ENCODE measurements at regions not wholly inside any gene's neighbourhood (a gene's known extent, or its start where the extent isn't known, plus 50 kb on each side); places are given as distances from the start of the nearest gene placed in this dataset.

- TF ChIP-seq TARDBP (IDR thresholded peaks at IDR 0.05) = no peak
- TF ChIP-seq ELF4 (IDR thresholded peaks at IDR 0.05) = no peak
- no peak for TF ChIP-seq ZNF384 (IDR thresholded peaks at IDR 0.05)
- no peak for DNase-seq (ENCODE audit: extremely low spot score)
- ChIA-PET POLR2A (no interaction called here), CTCF (no interaction called here)
Measured at GRCh38 chr10:123259791-123260190, 105.6 kb downstream of the BUB3 start.

GRCh38 chr10:123262456-123262855 lies 108.3 kb downstream of the BUB3 start:
- ChIA-PET POLR2A (no interaction called here), CTCF (no interaction called here)
- TF ChIP-seq TARDBP (IDR thresholded peaks at IDR 0.05) (no peak), BHLHE40 (IDR thresholded peaks at IDR 0.05; ENCODE audit: borderline replicate concordance) (no peak), PKNOX1 (IDR thresholded peaks at IDR 0.05) (no peak), FOXK2 (IDR thresholded peaks at IDR 0.05) (no peak), FOXM1 (IDR thresholded peaks at IDR 0.05; ENCODE audit: borderline replicate concordance) (no peak), CTBP1 (IDR thresholded peaks at IDR 0.05; ENCODE audit: borderline replicate concordance) (no peak), FOXA1 (IDR thresholded peaks at IDR 0.05) (no peak), SP1 (IDR thresholded peaks at IDR 0.05) (no peak), LEF1 (IDR thresholded peaks at IDR 0.05; ENCODE audit: borderline replicate concordance) (no peak), NFRKB (IDR thresholded peaks at IDR 0.05) (no peak), SUZ12 (IDR thresholded peaks at IDR 0.05) (no peak), ARNT (IDR thresholded peaks at IDR 0.05) (no peak), L3MBTL2 (conservative IDR thresholded peaks at IDR 0.05) (no peak), ZNF384 (IDR thresholded peaks at IDR 0.05) (no peak), HDGF (IDR thresholded peaks at IDR 0.05; ENCODE audit: borderline replicate concordance) (no peak), ELF4 (IDR thresholded peaks at IDR 0.05) (no peak)
- DNase-seq (ENCODE audit: extremely low spot score) = no peak

- DNase-seq (ENCODE audit: extremely low spot score) = no peak
- POLR2A ChIA-PET = no interaction called here
- CTCF ChIA-PET = no interaction called here
- TF ChIP-seq SP1 (IDR thresholded peaks at IDR 0.05) (no peak), FOXM1 (IDR thresholded peaks at IDR 0.05; ENCODE audit: borderline replicate concordance) (no peak), NFRKB (IDR thresholded peaks at IDR 0.05) (no peak), HDGF (IDR thresholded peaks at IDR 0.05; ENCODE audit: borderline replicate concordance) (no peak)
Measured at GRCh38 chr10:123266971-123267370, 112.8 kb downstream of the BUB3 start.

- no peak for DNase-seq (ENCODE audit: extremely low spot score)
- POLR2A ChIA-PET = no interaction called here
- TF ChIP-seq ZNF384 (IDR thresholded peaks at IDR 0.05) = no peak
- no peak for TF ChIP-seq L3MBTL2 (conservative IDR thresholded peaks at IDR 0.05)
- TF ChIP-seq ELF4 (IDR thresholded peaks at IDR 0.05) = no peak
- TF ChIP-seq LEF1 (IDR thresholded peaks at IDR 0.05; ENCODE audit: borderline replicate concordance) = no peak
- TF ChIP-seq SP1 (IDR thresholded peaks at IDR 0.05) = no peak
- TF ChIP-seq NFRKB (IDR thresholded peaks at IDR 0.05) = no peak
- TF ChIP-seq FOXM1 (IDR thresholded peaks at IDR 0.05; ENCODE audit: borderline replicate concordance) = no peak
- TF ChIP-seq ARNT (IDR thresholded peaks at IDR 0.05) = no peak
- no peak for TF ChIP-seq FOXK2 (IDR thresholded peaks at IDR 0.05)
- no peak for TF ChIP-seq CTBP1 (IDR thresholded peaks at IDR 0.05; ENCODE audit: borderline replicate concordance)
- CTCF ChIA-PET = no interaction called here
Measured at GRCh38 chr10:123269017-123269552, 114.9 kb downstream of the BUB3 start.

GRCh38 chr10:123269675-123270074 lies 115.5 kb downstream of the BUB3 start:
- TF ChIP-seq LEF1 (IDR thresholded peaks at IDR 0.05; ENCODE audit: borderline replicate concordance) = no peak
- no peak for TF ChIP-seq PKNOX1 (IDR thresholded peaks at IDR 0.05)
- TF ChIP-seq SP1 (IDR thresholded peaks at IDR 0.05) = no peak
- TF ChIP-seq FOXK2 (IDR thresholded peaks at IDR 0.05) = no peak
- TF ChIP-seq HDGF (IDR thresholded peaks at IDR 0.05; ENCODE audit: borderline replicate concordance) = no peak
- TF ChIP-seq FOXM1 (IDR thresholded peaks at IDR 0.05; ENCODE audit: borderline replicate concordance) = no peak
- TF ChIP-seq ARNT (IDR thresholded peaks at IDR 0.05) = no peak
- TF ChIP-seq ELF4 (IDR thresholded peaks at IDR 0.05) = no peak
- TF ChIP-seq ZNF384 (IDR thresholded peaks at IDR 0.05) = no peak
- no peak for DNase-seq (ENCODE audit: extremely low spot score)
- ChIA-PET CTCF (no interaction called here), POLR2A (no interaction called here)

- CTCF ChIA-PET = no interaction called here
- POLR2A ChIA-PET = no interaction called here
- TF ChIP-seq ZNF384 (IDR thresholded peaks at IDR 0.05) = no peak
- TF ChIP-seq SUZ12 (IDR thresholded peaks at IDR 0.05) = no peak
- TF ChIP-seq NFRKB (IDR thresholded peaks at IDR 0.05) = no peak
- no peak for TF ChIP-seq L3MBTL2 (conservative IDR thresholded peaks at IDR 0.05)
- no peak for TF ChIP-seq HDGF (IDR thresholded peaks at IDR 0.05; ENCODE audit: borderline replicate concordance)
- TF ChIP-seq ARNT (IDR thresholded peaks at IDR 0.05) = no peak
- no peak for TF ChIP-seq FOXM1 (IDR thresholded peaks at IDR 0.05; ENCODE audit: borderline replicate concordance)
- TF ChIP-seq FOXA1 (IDR thresholded peaks at IDR 0.05) = no peak
- no peak for TF ChIP-seq BHLHE40 (IDR thresholded peaks at IDR 0.05; ENCODE audit: borderline replicate concordance)
- TF ChIP-seq TARDBP (IDR thresholded peaks at IDR 0.05) = no peak
- no peak for TF ChIP-seq LEF1 (IDR thresholded peaks at IDR 0.05; ENCODE audit: borderline replicate concordance)
- DNase-seq (ENCODE audit: extremely low spot score) = no peak
Measured at GRCh38 chr10:123270221-123270620, 116.0 kb downstream of the BUB3 start.

GRCh38 chr10:123270806-123271205 lies 116.6 kb downstream of the BUB3 start:
- DNase-seq (ENCODE audit: extremely low spot score) = no peak
- TF ChIP-seq NFRKB (IDR thresholded peaks at IDR 0.05) (no peak), PKNOX1 (IDR thresholded peaks at IDR 0.05) (no peak), SP1 (IDR thresholded peaks at IDR 0.05) (no peak), TARDBP (IDR thresholded peaks at IDR 0.05) (no peak), SUZ12 (IDR thresholded peaks at IDR 0.05) (no peak), ELF4 (IDR thresholded peaks at IDR 0.05) (no peak), FOXA1 (IDR thresholded peaks at IDR 0.05) (no peak), LEF1 (IDR thresholded peaks at IDR 0.05; ENCODE audit: borderline replicate concordance) (no peak), ZNF384 (IDR thresholded peaks at IDR 0.05) (no peak), FOXK2 (IDR thresholded peaks at IDR 0.05) (no peak), FOXM1 (IDR thresholded peaks at IDR 0.05; ENCODE audit: borderline replicate concordance) (no peak)
- POLR2A ChIA-PET = no interaction called here
- CTCF ChIA-PET = no interaction called here

Measured in HEK293T (cell line).